HCT116 (cell line): ENCODE measurements at regions not wholly inside any gene's neighbourhood (a gene's known extent, or its start where the extent isn't known, plus 50 kb on each side); places are given as distances from the start of the nearest gene placed in this dataset.

Experiments
- ATAC-seq: fragments of 200-7000 bp; cut with Tn5 transposase; 2 replicates; pipeline ENCODE4 v1.9.1; 2020; ENCODE audit warnings: mild to moderate bottlenecking, moderate library complexity
- BruUV-seq: library from RNA; stranded (reverse); fragments of 400-500 nt; replicated peaks from 2 replicates; lab custom pipeline; 2021; lab: Mats Ljungman, UMichigan
- CTCF ChIA-PET: fragments of 300-600 bp; sonication (Branson Sonifier 250); formaldehyde crosslinking; loops from one replicate; lab custom pipeline; 2021; ENCODE audit warnings: antibody characterized with exemption; lab: Charles Lee
- POLR2A ChIA-PET: fragments of 300-600, 350-600 bp; sonication (Branson Sonifier 250); formaldehyde crosslinking; loops from one replicate; lab custom pipeline; 2021; ENCODE audit warnings: antibody characterized with exemption; lab: Charles Lee
- RAD21 ChIA-PET, 2 experiments: fragments of 300-600 bp; sonication (Branson Sonifier 250); formaldehyde crosslinking; loops; one replicate each; lab custom pipeline; 2023; ENCODE audit warnings: low total read pairs in 2 of 2; ENCODE audit not compliant: uncharacterized antibody in 2 of 2, unreplicated experiment in 2 of 2, low non-redundant PET in 1 of 2; lab: Charles Lee
- DNase-seq: peaks from one replicate; pipeline ENCODE4 v3.0.0-alpha.2; 2010; ENCODE audit warnings: low read depth, low spot score
- H2AFZ ChIP-seq: fragments of 200-600 bp; shearing (Covaris generic), sonication (generic); 2 replicates; pipeline ENCODE4 v1.6.1; 2017; ENCODE audit warnings: low read depth, mixed run types, mixed read lengths, antibody characterized with exemption, low read length; ENCODE audit not compliant: poor library complexity, severe bottlenecking
- H3K27ac ChIP-seq: 2 replicates; pipeline ENCODE4 v1.5.1; 2012; ENCODE audit warnings: low read depth, low read length
- H3K27me3 ChIP-seq: fragments of 200-600 bp; sonication (generic); 2 replicates; pipeline ENCODE4 v1.6.1; 2016; ENCODE audit warnings: mixed run types, low read length, mixed read lengths; ENCODE audit not compliant: insufficient read depth
- H3K36me3 ChIP-seq, 2 experiments: fragments of 200-500 bp in 1 of 2; fragments of 200-600 bp in 1 of 2; sonication (Bioruptor generic) in 1 of 2; sonication (generic) in 1 of 2; 2 replicates each; pipeline versions ENCODE4 v1.5.1 to v1.6.1; 2014 to 2016; ENCODE audit warnings: low read length in 2 of 2, inconsistent platforms in 1 of 2, mixed read lengths in 1 of 2, mixed run types in 1 of 2; ENCODE audit not compliant: insufficient read depth in 2 of 2, control insufficient read depth in 1 of 2
- H3K4me1 ChIP-seq, 2 experiments: fragments of 200-600 bp in 1 of 2; sonication (generic) in 1 of 2; 2 replicates each; pipeline versions ENCODE4 v1.5.1 to v1.6.1; 2012 to 2017; ENCODE audit warnings: low read length in 2 of 2, inconsistent platforms in 1 of 2, mild to moderate bottlenecking in 1 of 2, mixed read lengths in 1 of 2, mixed run types in 1 of 2, moderate library complexity in 1 of 2; ENCODE audit not compliant: insufficient read depth in 2 of 2, control insufficient read depth in 1 of 2
- H3K4me2 ChIP-seq: fragments of 200-600 bp; sonication (generic); 2 replicates; pipeline ENCODE4 v1.6.1; 2017; ENCODE audit warnings: mixed run types, low read length, mixed read lengths
- H3K4me3 ChIP-seq, 2 experiments: fragments of 200-600 bp in 1 of 2; sonication (generic) in 1 of 2; replicated peaks in 1 of 2; 2 replicates each; pipeline ENCODE4 v1.5.1; 2011 to 2016; ENCODE audit warnings: low read length in 2 of 2, control low read depth in 1 of 2, low read depth in 1 of 2, mild to moderate bottlenecking in 1 of 2, mixed read lengths in 1 of 2, mixed run types in 1 of 2
- H3K79me2 ChIP-seq: fragments of 200-600 bp; sonication (generic); 2 replicates; pipeline ENCODE4 v1.6.1; 2017; ENCODE audit warnings: mild to moderate bottlenecking, mixed run types, low read length, moderate library complexity, mixed read lengths; ENCODE audit not compliant: insufficient read depth
- H3K9ac ChIP-seq: fragments of 200-600 bp; sonication (generic); 2 replicates; pipeline ENCODE4 v1.6.1; 2016; ENCODE audit warnings: low read length, mixed read lengths
- H3K9me2 ChIP-seq: fragments of 200-600 bp; sonication (generic), shearing (Covaris generic); 2 replicates; pipeline ENCODE4 v1.6.1; 2017; ENCODE audit warnings: mixed run types, mild to moderate bottlenecking, moderate library complexity; ENCODE audit not compliant: insufficient read depth
- H3K9me3 ChIP-seq, 2 experiments: fragments of 200-500 bp in 1 of 2; fragments of 200-600 bp in 1 of 2; sonication (Bioruptor generic) in 1 of 2; sonication (generic) in 1 of 2; 2 replicates each; pipeline ENCODE4 v1.6.1; 2014 to 2017; ENCODE audit warnings: low read length in 2 of 2, mixed read lengths in 2 of 2, inconsistent platforms in 1 of 2, low read depth in 1 of 2, mild to moderate bottlenecking in 1 of 2, mixed run types in 1 of 2, moderate library complexity in 1 of 2; ENCODE audit not compliant: control insufficient read depth in 1 of 2, insufficient read depth in 1 of 2
- H4K20me1 ChIP-seq: fragments of 200-600 bp; sonication (generic), shearing (Covaris generic); 2 replicates; pipeline ENCODE4 v1.6.1; 2017; ENCODE audit warnings: mixed run types, mild to moderate bottlenecking, moderate library complexity; ENCODE audit not compliant: insufficient read depth
- CEBPB ChIP-seq: IDR thresholded peaks from 2 replicates; pipeline ENCODE4 v1.6.1; 2012; ENCODE audit warnings: low read depth
- EGR1 ChIP-seq: IDR thresholded peaks from 2 replicates; pipeline ENCODE4 v1.6.1; 2012; ENCODE audit warnings: low read depth
- FOSL1 ChIP-seq: IDR thresholded peaks from 2 replicates; pipeline ENCODE4 v1.6.1; 2012; ENCODE audit warnings: low read depth
- JUND ChIP-seq: IDR thresholded peaks from 2 replicates; pipeline ENCODE4 v1.6.1; 2012
- POLR2A ChIP-seq: IDR thresholded peaks from 2 replicates; pipeline ENCODE4 v1.7.0; 2011; ENCODE audit warnings: borderline replicate concordance; ENCODE audit not compliant: insufficient read depth, insufficient read length; ENCODE audit errors: extremely low read depth
- RAD21 ChIP-seq: IDR thresholded peaks from 2 replicates; pipeline ENCODE4 v1.6.1; 2012; ENCODE audit warnings: low read depth, mild to moderate bottlenecking
- SIN3A ChIP-seq: IDR thresholded peaks from 2 replicates; pipeline ENCODE4 v1.6.1; 2012; ENCODE audit warnings: low read depth
- SP1 ChIP-seq: IDR thresholded peaks from 2 replicates; pipeline ENCODE4 v1.6.1; 2012; ENCODE audit warnings: low read depth
- SRF ChIP-seq: IDR thresholded peaks from 2 replicates; pipeline ENCODE4 v1.6.1; 2012; ENCODE audit warnings: low read depth
- YY1 ChIP-seq: IDR thresholded peaks from 2 replicates; pipeline ENCODE4 v1.6.1; 2011; ENCODE audit warnings: low read length, low read depth, moderate library complexity, mild to moderate bottlenecking; ENCODE audit not compliant: insufficient replicate concordance; ENCODE audit errors: extremely low read depth
- ZFX ChIP-seq: fragments of 450-650 bp; IDR thresholded peaks from 2 replicates; pipeline ENCODE4 v1.6.1; 2017
- ZNF274 ChIP-seq: fragments of 200-500 bp; sonication (Bioruptor generic); IDR thresholded peaks from 2 replicates; pipeline ENCODE4 v1.6.1; 2014; ENCODE audit warnings: mild to moderate bottlenecking, low read depth, low read length, inconsistent platforms
- intact Hi-C: fragments of 100-400 bp; cut with micrococcal nuclease; formaldehyde crosslinking; loops from 2 replicates; pipeline ENCODE4 v1.10.0; 2022
- TF ChIP-seq, protein P1 (sequence below): IDR thresholded peaks from 2 replicates; pipeline ENCODE4 v1.6.1; 2012
- TF ChIP-seq, protein P2 (sequence below): IDR thresholded peaks from 2 replicates; pipeline ENCODE4 v1.6.1; 2011; ENCODE audit warnings: mild to moderate bottlenecking, low read length, moderate library complexity; ENCODE audit not compliant: insufficient replicate concordance; ENCODE audit errors: extremely low read depth
- TF ChIP-seq, protein P3 (sequence below): IDR thresholded peaks from 2 replicates; pipeline ENCODE4 v1.6.1; 2012; ENCODE audit warnings: low read depth
- TF ChIP-seq, protein P4 (sequence below): IDR thresholded peaks from 2 replicates; pipeline ENCODE4 v1.6.1; 2012

DNA sequence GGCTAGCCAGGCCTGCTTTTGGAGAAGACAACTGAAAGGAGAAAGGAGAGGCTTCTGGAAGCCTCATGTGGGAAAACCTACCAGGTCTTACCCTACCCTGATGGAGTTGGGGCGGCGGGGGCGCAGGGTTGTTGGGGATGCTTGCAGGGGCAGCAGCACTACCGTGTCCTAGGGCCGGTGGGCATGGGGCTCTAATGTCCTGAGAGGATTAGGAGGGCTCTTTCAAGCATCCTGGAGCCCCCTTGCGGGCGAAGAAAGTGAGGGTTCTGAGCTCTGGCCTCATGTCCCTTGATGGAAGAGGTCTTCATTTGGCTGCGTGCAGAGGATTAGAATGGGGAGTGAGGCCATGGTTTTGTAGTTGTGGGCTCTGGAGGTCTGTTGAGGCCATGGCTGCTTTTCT, 86.9 kb upstream of the PITX1 start:
- intact Hi-C loops, result no loop called here
- no TSS peak for BruUV-seq

More for the DNA sequence above, 86.9 kb upstream of the PITX1 start:
- H3K4me1 ChIP-seq, result no peaks in the 10 kb centered on the region
- no peak overlapping the region for H3K27ac ChIP-seq
- H3K9me2 ChIP-seq, result no peaks in the 10 kb centered on the region
- TF ChIP-seq SIN3A (no peak), POLR2A (no peak), ZNF274 (no peak), JUND (no peak), YY1 (no peak), ZFX (no peak), CEBPB (no peak), SP1 (no peak), EGR1 (no peak), SRF (no peak), RAD21 (no peak), FOSL1 (no peak)
- TF ChIP-seq, protein P1, sequence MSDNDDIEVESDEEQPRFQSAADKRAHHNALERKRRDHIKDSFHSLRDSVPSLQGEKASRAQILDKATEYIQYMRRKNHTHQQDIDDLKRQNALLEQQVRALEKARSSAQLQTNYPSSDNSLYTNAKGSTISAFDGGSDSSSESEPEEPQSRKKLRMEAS, result no peak
- TF ChIP-seq, protein P2, sequence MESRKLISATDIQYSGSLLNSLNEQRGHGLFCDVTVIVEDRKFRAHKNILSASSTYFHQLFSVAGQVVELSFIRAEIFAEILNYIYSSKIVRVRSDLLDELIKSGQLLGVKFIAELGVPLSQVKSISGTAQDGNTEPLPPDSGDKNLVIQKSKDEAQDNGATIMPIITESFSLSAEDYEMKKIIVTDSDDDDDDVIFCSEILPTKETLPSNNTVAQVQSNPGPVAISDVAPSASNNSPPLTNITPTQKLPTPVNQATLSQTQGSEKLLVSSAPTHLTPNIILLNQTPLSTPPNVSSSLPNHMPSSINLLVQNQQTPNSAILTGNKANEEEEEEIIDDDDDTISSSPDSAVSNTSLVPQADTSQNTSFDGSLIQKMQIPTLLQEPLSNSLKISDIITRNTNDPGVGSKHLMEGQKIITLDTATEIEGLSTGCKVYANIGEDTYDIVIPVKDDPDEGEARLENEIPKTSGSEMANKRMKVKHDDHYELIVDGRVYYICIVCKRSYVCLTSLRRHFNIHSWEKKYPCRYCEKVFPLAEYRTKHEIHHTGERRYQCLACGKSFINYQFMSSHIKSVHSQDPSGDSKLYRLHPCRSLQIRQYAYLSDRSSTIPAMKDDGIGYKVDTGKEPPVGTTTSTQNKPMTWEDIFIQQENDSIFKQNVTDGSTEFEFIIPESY, result no peak
- TF ChIP-seq, protein P3, sequence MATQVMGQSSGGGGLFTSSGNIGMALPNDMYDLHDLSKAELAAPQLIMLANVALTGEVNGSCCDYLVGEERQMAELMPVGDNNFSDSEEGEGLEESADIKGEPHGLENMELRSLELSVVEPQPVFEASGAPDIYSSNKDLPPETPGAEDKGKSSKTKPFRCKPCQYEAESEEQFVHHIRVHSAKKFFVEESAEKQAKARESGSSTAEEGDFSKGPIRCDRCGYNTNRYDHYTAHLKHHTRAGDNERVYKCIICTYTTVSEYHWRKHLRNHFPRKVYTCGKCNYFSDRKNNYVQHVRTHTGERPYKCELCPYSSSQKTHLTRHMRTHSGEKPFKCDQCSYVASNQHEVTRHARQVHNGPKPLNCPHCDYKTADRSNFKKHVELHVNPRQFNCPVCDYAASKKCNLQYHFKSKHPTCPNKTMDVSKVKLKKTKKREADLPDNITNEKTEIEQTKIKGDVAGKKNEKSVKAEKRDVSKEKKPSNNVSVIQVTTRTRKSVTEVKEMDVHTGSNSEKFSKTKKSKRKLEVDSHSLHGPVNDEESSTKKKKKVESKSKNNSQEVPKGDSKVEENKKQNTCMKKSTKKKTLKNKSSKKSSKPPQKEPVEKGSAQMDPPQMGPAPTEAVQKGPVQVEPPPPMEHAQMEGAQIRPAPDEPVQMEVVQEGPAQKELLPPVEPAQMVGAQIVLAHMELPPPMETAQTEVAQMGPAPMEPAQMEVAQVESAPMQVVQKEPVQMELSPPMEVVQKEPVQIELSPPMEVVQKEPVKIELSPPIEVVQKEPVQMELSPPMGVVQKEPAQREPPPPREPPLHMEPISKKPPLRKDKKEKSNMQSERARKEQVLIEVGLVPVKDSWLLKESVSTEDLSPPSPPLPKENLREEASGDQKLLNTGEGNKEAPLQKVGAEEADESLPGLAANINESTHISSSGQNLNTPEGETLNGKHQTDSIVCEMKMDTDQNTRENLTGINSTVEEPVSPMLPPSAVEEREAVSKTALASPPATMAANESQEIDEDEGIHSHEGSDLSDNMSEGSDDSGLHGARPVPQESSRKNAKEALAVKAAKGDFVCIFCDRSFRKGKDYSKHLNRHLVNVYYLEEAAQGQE, result no peak
- TF ChIP-seq, protein P4, sequence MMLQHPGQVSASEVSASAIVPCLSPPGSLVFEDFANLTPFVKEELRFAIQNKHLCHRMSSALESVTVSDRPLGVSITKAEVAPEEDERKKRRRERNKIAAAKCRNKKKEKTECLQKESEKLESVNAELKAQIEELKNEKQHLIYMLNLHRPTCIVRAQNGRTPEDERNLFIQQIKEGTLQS, result no peak
- POLR2A ChIA-PET, result no interaction called here
- no peak for ATAC-seq
- no peak overlapping the region for H3K9ac ChIP-seq
- H3K4me3 ChIP-seq, result no peak overlapping the region
- H3K36me3 ChIP-seq, result no peaks in the 10 kb centered on the region
- H3K9me3 ChIP-seq, result no peaks in the 10 kb centered on the region
- CTCF ChIA-PET, result no interaction called here
- H3K4me2 ChIP-seq, result no peak overlapping the region
- H3K79me2 ChIP-seq, result no peaks in the 10 kb centered on the region
- no peak overlapping the region for H2AFZ ChIP-seq
- no peaks in the 10 kb centered on the region for H3K27me3 ChIP-seq
- no peak for DNase-seq
- no peaks in the 10 kb centered on the region for H4K20me1 ChIP-seq
- RAD21 ChIA-PET, result no interaction called here
